ENCODE measurements at regions not wholly inside any gene's neighbourhood (a gene's known extent, or its start where the extent isn't known, plus 50 kb on each side); places are given as distances from the start of the nearest gene placed in this dataset.
A peak's percentile ranks its signal among the peaks of the same experiment; 100 is the strongest.
"Not testable (repeated sequence)": the region's sequence is repeated elsewhere in the genome, so short reads cannot be mapped to it uniquely, and the experiment has no call there.

GRCh38 chr1:82777240-82777639 lies 976.5 kb downstream of the ADGRL2 start:
- no peak overlapping the region for H3K27ac ChIP-seq
- no peaks in the 10 kb centered on the region for H3K36me3 ChIP-seq
- no peak for TF ChIP-seq POLR2A (IDR thresholded peaks at IDR 0.05)
- no peak for TF ChIP-seq POLR2AphosphoS5 (IDR thresholded peaks at IDR 0.05)
- TF ChIP-seq CTCF (IDR thresholded peaks at IDR 0.05) = no peak
- H3K9me3 ChIP-seq = no peaks in the 10 kb centered on the region
- H3K27me3 ChIP-seq = no peaks in the 10 kb centered on the region
- intact Hi-C loops (cut with DNase I; ENCODE audit: low total_unique reads) = no loop called here
- DNase-seq (ENCODE audit: low spot score in 2 of 2) = no peak
- H3K4me3 ChIP-seq = no peak overlapping the region
- H3K4me1 ChIP-seq = no peaks in the 10 kb centered on the region

GRCh38 chr1:82776730-82777129 lies 976.0 kb downstream of the ADGRL2 start:
- intact Hi-C loops (cut with DNase I; ENCODE audit: low total_unique reads); H3K4me3 ChIP-seq; H3K36me3 ChIP-seq; H3K27ac ChIP-seq; DNase-seq (ENCODE audit: low spot score in 2 of 2); H3K27me3 ChIP-seq; H3K9me3 ChIP-seq; H3K4me1 ChIP-seq: not testable (repeated sequence)

- TF ChIP-seq CTCF (IDR thresholded peaks at IDR 0.05) (peak in 1 of 3 donors; percentile 23), POLR2AphosphoS5 (IDR thresholded peaks at IDR 0.05) (no peak), POLR2A (IDR thresholded peaks at IDR 0.05) (no peak)
- H3K27ac ChIP-seq = no peak overlapping the region
- DNase-seq (ENCODE audit: low spot score in 2 of 2) = no peak
- H3K4me1 ChIP-seq = no peaks in the 10 kb centered on the region
- H3K9me3 ChIP-seq = no peaks in the 10 kb centered on the region
- H3K4me3 ChIP-seq = no peak overlapping the region
- no peaks in the 10 kb centered on the region for H3K27me3 ChIP-seq
- intact Hi-C loops (cut with DNase I; ENCODE audit: low total_unique reads) = no loop called here
- no peaks in the 10 kb centered on the region for H3K36me3 ChIP-seq
Measured at GRCh38 chr1:82775406-82776000, 974.8 kb downstream of the ADGRL2 start.

- Histone ChIP-seq H3K9me3 (no peaks in the 10 kb centered on the region), H3K27ac (no peak overlapping the region), H3K36me3 (no peaks in the 10 kb centered on the region), H3K4me1 (no peaks in the 10 kb centered on the region), H3K27me3 (no peaks in the 10 kb centered on the region), H3K4me3 (no peak overlapping the region)
- TF ChIP-seq POLR2AphosphoS5 (IDR thresholded peaks at IDR 0.05) (no peak), CTCF (IDR thresholded peaks at IDR 0.05) (no peak), POLR2A (IDR thresholded peaks at IDR 0.05) (no peak)
- intact Hi-C loops (cut with DNase I; ENCODE audit: low total_unique reads) = no loop called here
- DNase-seq (ENCODE audit: low spot score in 2 of 2) = no peak
Measured at GRCh38 chr1:82762829-82763532, 962.2 kb downstream of the ADGRL2 start.

- DNase-seq (ENCODE audit: low spot score in 2 of 2) = no peak
- Histone ChIP-seq H3K9me3 (no peaks in the 10 kb centered on the region), H3K27ac (no peak overlapping the region), H3K4me3 (no peak overlapping the region), H3K36me3 (no peaks in the 10 kb centered on the region), H3K4me1 (no peaks in the 10 kb centered on the region), H3K27me3 (no peaks in the 10 kb centered on the region)
- intact Hi-C loops (cut with DNase I; ENCODE audit: low total_unique reads) = loop anchor here (5.0 kb wide), 1 partner anchor 993 kb away; no protein-coding TSS in a partner anchor
- TF ChIP-seq CTCF (IDR thresholded peaks at IDR 0.05) (no peak), POLR2AphosphoS5 (IDR thresholded peaks at IDR 0.05) (no peak), POLR2A (IDR thresholded peaks at IDR 0.05) (no peak)
Measured at GRCh38 chr1:82759035-82759434, 958.3 kb downstream of the ADGRL2 start.
